ENCODE measurements at regions not wholly inside any gene's neighbourhood (a gene's known extent, or its start where the extent isn't known, plus 50 kb on each side); places are given as distances from the start of the nearest gene placed in this dataset.

GRCh38 chr16:76932541-76933211, 258.3 kb upstream of the MON1B start:
- no peaks in the 10 kb centered on the region for H3K4me1 ChIP-seq
- no peaks in the 10 kb centered on the region for H3K9me3 ChIP-seq
- H3K27ac ChIP-seq (replicated peaks in 1 of 4), result no peak overlapping the region
- no peak for DNase-seq (ENCODE audit: extremely low spot score)
- TF ChIP-seq POLR2A (IDR thresholded peaks at IDR 0.05; ENCODE audit: low read depth) (no peak), POLR2AphosphoS5 (IDR thresholded peaks at IDR 0.05) (no peak), EP300 (IDR thresholded peaks at IDR 0.05) (no peak)
- TF ChIP-seq, protein P1, sequence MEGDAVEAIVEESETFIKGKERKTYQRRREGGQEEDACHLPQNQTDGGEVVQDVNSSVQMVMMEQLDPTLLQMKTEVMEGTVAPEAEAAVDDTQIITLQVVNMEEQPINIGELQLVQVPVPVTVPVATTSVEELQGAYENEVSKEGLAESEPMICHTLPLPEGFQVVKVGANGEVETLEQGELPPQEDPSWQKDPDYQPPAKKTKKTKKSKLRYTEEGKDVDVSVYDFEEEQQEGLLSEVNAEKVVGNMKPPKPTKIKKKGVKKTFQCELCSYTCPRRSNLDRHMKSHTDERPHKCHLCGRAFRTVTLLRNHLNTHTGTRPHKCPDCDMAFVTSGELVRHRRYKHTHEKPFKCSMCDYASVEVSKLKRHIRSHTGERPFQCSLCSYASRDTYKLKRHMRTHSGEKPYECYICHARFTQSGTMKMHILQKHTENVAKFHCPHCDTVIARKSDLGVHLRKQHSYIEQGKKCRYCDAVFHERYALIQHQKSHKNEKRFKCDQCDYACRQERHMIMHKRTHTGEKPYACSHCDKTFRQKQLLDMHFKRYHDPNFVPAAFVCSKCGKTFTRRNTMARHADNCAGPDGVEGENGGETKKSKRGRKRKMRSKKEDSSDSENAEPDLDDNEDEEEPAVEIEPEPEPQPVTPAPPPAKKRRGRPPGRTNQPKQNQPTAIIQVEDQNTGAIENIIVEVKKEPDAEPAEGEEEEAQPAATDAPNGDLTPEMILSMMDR (IDR thresholded peaks at IDR 0.05), result no peak
- intact Hi-C loops (cut with DNase I), result no loop called here
- H3K27me3 ChIP-seq, result no peaks in the 10 kb centered on the region
- 89% methylated on average over 1 of the region's 1 CpG for WGBS
- H3K36me3 ChIP-seq, result no peaks in the 10 kb centered on the region
- no peak overlapping the region for H3K4me3 ChIP-seq

GRCh38 chr16:76940251-76940650, 250.7 kb upstream of the MON1B start:
- no peak overlapping the region for H3K27ac ChIP-seq (replicated peaks in 1 of 4)
- H3K4me3 ChIP-seq, result no peak overlapping the region
- H3K27me3 ChIP-seq, result no peaks in the 10 kb centered on the region
- H3K9me3 ChIP-seq, result no peaks in the 10 kb centered on the region
- intact Hi-C loops (cut with DNase I), result no loop called here
- H3K36me3 ChIP-seq, result no peaks in the 10 kb centered on the region
- no peak for DNase-seq (ENCODE audit: extremely low spot score)
- no peaks in the 10 kb centered on the region for H3K4me1 ChIP-seq
- TF ChIP-seq EP300 (IDR thresholded peaks at IDR 0.05) (no peak), POLR2AphosphoS5 (IDR thresholded peaks at IDR 0.05) (no peak)
- TF ChIP-seq, protein P1 (IDR thresholded peaks at IDR 0.05), result no peak
- WGBS, result 67% methylated on average over 1 of the region's 1 CpG

GRCh38 chr16:76941113-76941512, 249.9 kb upstream of the MON1B start:
- H3K27ac ChIP-seq (replicated peaks in 1 of 4), result no peak overlapping the region
- no peak for TF ChIP-seq EP300 (IDR thresholded peaks at IDR 0.05)
- TF ChIP-seq, protein P1 (IDR thresholded peaks at IDR 0.05), result no peak
- no peak for TF ChIP-seq POLR2AphosphoS5 (IDR thresholded peaks at IDR 0.05)
- no peak overlapping the region for H3K4me3 ChIP-seq
- no peaks in the 10 kb centered on the region for H3K4me1 ChIP-seq
- H3K9me3 ChIP-seq, result no peaks in the 10 kb centered on the region
- no peak for DNase-seq (ENCODE audit: extremely low spot score)
- no peaks in the 10 kb centered on the region for H3K27me3 ChIP-seq
- whole genome bisulfite sequencing, result 92% methylated on average over 1 of the region's 1 CpG
- intact Hi-C loops (cut with DNase I), result no loop called here
- H3K36me3 ChIP-seq, result no peaks in the 10 kb centered on the region

DNA sequence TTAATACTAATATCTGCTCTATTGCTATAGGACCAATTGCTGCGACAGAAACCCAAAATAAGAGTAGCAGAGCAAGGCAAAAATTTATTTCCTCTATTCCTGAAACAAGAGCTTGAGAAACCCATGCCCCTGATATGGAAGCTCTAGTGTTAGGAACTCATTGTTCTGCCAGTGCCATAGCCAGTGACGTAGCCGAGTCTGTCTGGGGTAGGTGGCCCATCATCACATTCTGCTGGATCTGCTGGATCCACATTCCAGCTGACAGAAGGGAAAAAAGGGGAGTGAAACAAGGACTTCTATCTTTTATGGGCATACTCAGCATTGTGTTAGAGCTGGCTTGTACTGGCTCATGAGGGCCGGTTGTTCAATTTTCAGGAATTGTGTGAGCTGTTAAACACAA, 248.9 kb upstream of the MON1B start:
- WGBS, result 93% methylated on average over 4 of the region's 4 CpGs
- Histone ChIP-seq H3K4me1 (peaks cover 0 to 3% (median 0%) of the 10 kb centered on the region in 4 donors), H3K9me3 (no peaks in the 10 kb centered on the region), H3K36me3 (no peaks in the 10 kb centered on the region), H3K4me3 (no peak overlapping the region), H3K27me3 (no peaks in the 10 kb centered on the region), H3K27ac (replicated peaks in 1 of 4) (no peak overlapping the region)
- TF ChIP-seq POLR2AphosphoS5 (IDR thresholded peaks at IDR 0.05), result no peak
- no peak for TF ChIP-seq POLR2A (IDR thresholded peaks at IDR 0.05; ENCODE audit: low read depth)
- TF ChIP-seq, protein P1 (IDR thresholded peaks at IDR 0.05), result no peak
- no peak for TF ChIP-seq EP300 (IDR thresholded peaks at IDR 0.05)
- intact Hi-C loops (cut with DNase I), result no loop called here
- no peak for DNase-seq (ENCODE audit: extremely low spot score)

DNA sequence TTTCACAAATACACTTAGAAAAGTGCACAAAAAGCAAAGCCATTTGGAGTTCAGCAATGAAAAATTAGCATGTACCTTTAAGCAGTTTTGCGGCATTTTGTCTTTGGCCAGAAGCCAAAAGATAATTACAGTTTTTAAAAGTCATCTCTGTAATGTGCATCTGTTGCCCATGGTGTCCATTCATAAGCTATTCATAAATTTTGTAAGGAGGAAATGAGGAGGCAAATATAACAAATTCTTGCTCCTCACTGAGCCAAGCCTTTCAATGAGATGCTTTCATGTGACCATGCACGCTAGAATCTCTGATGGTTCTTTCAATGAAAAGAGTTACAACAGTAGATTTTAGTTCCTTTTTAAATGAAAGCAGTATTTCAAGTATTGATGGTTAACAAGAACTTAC, 247.1 kb upstream of the MON1B start:
- 52% methylated on average over 2 of the region's 2 CpGs for WGBS
- intact Hi-C loops (cut with DNase I), result no loop called here

More for the DNA sequence above, 247.1 kb upstream of the MON1B start:
- DNase-seq (ENCODE audit: extremely low spot score), result no peak
- no peak overlapping the region for H3K4me3 ChIP-seq
- no peaks in the 10 kb centered on the region for H3K27me3 ChIP-seq
- H3K4me1 ChIP-seq, result peaks cover 0 to 9% (median 0%) of the 10 kb centered on the region in 4 donors
- H3K9me3 ChIP-seq, result no peaks in the 10 kb centered on the region
- TF ChIP-seq POLR2AphosphoS5 (IDR thresholded peaks at IDR 0.05), result no peak
- TF ChIP-seq POLR2A (IDR thresholded peaks at IDR 0.05; ENCODE audit: low read depth), result no peak
- TF ChIP-seq, protein P1 (IDR thresholded peaks at IDR 0.05), result no peak
- no peak for TF ChIP-seq EP300 (IDR thresholded peaks at IDR 0.05)
- no peak overlapping the region for H3K27ac ChIP-seq (replicated peaks in 1 of 4)
- H3K36me3 ChIP-seq, result no peaks in the 10 kb centered on the region
